ENCODE measurements at regions not wholly inside any gene's neighbourhood (a gene's known extent, or its start where the extent isn't known, plus 50 kb on each side); places are given as distances from the start of the nearest gene placed in this dataset.
"Not testable (repeated sequence)": the region's sequence is repeated elsewhere in the genome, so short reads cannot be mapped to it uniquely, and the experiment has no call there.

GRCh38 chr1:143665606-143666005 lies 306.2 kb downstream of the FAM72C start:
- no peaks in the 10 kb centered on the region for H3K27me3 Mint-ChIP-seq (ENCODE audit: low read depth)
- H3K27ac Mint-ChIP-seq, result no peak overlapping the region
- no peak for TF ChIP-seq CTCF (IDR thresholded peaks at IDR 0.05; ENCODE audit: unreplicated experiment in 3 of 3)
- peaks cover 61% of the 10 kb centered on the region for H3K9me3 Mint-ChIP-seq
- H3K36me3 Mint-ChIP-seq (ENCODE audit: low read depth), result peaks cover 9% of the 10 kb centered on the region
- no peaks in the 10 kb centered on the region for H3K4me1 Mint-ChIP-seq
- no peak overlapping the region for H3K4me3 Mint-ChIP-seq

- not testable (repeated sequence) for H3K4me3 Mint-ChIP-seq; H3K4me1 Mint-ChIP-seq; H3K27ac Mint-ChIP-seq; H3K27me3 Mint-ChIP-seq (ENCODE audit: low read depth); H3K36me3 Mint-ChIP-seq (ENCODE audit: low read depth)
- peaks cover 64% of the 10 kb centered on the region for H3K9me3 Mint-ChIP-seq
These were observed 308.7 kb downstream of the FAM72C start for GRCh38 chr1:143663056-143663455.

DNA sequence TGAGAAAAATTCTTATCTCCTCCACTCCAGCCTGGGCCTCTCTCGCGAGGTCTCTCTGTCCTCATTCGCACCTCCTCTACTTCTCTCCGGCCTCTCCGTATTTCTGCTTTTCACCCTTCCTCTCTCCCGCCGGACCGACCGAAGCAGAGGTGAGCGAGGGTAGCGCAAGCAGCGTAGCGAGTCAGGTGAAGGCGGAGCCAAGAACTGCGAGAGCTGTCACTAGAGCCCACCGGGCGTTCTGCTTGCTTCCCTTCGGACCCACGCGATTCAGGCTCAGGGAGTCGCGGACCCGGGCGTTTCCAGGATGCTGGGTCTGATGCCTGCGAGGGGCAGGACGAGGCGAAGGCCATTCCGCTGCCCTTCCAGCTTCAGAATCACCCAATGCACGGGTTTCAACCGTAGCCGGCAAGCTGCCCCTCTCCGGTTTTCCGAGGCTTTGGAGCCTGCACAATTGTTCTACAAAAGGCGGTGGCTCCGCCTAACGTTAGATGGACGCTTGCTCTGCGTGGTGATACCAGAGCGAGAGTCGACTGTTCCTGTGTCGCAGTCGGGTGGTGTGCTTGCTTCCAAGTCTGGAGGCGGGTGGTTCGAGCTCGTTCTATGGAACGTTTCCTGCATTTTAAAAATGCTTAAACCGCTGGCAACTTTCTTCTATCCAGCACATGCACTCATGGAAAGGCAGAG lies 310.2 kb downstream of the FAM72C start:
- no peak overlapping the region for H3K27ac Mint-ChIP-seq
- H3K36me3 Mint-ChIP-seq (ENCODE audit: low read depth), result peaks cover 3% of the 10 kb centered on the region
- no peaks in the 10 kb centered on the region for H3K4me1 Mint-ChIP-seq
- H3K27me3 Mint-ChIP-seq (ENCODE audit: low read depth), result no peaks in the 10 kb centered on the region
- peaks cover 69% of the 10 kb centered on the region for H3K9me3 Mint-ChIP-seq
- no peak overlapping the region for H3K4me3 Mint-ChIP-seq
- TF ChIP-seq CTCF (IDR thresholded peaks at IDR 0.05; ENCODE audit: unreplicated experiment in 3 of 3), result no peak

- Mint-ChIP-seq H3K4me1 (no peaks in the 10 kb centered on the region), H3K36me3 (ENCODE audit: low read depth) (peaks cover 6% of the 10 kb centered on the region), H3K9me3 (peaks cover 68% of the 10 kb centered on the region), H3K27ac (no peak overlapping the region), H3K27me3 (ENCODE audit: low read depth) (no peaks in the 10 kb centered on the region), H3K4me3 (no peak overlapping the region)
- TF ChIP-seq CTCF (IDR thresholded peaks at IDR 0.05; ENCODE audit: unreplicated experiment in 3 of 3), result no peak
These were observed 311.3 kb downstream of the FAM72C start for GRCh38 chr1:143660354-143660941.

- Mint-ChIP-seq H3K9me3 (peaks cover 74% of the 10 kb centered on the region), H3K27ac (no peak overlapping the region), H3K4me3 (no peak overlapping the region), H3K27me3 (ENCODE audit: low read depth) (no peaks in the 10 kb centered on the region), H3K4me1 (no peaks in the 10 kb centered on the region), H3K36me3 (ENCODE audit: low read depth) (peaks cover 7% of the 10 kb centered on the region)
- TF ChIP-seq CTCF (IDR thresholded peaks at IDR 0.05; ENCODE audit: unreplicated experiment in 3 of 3), result no peak
These were observed 318.4 kb downstream of the FAM72C start for GRCh38 chr1:143653429-143653802.

- Mint-ChIP-seq H3K4me1 (no peaks in the 10 kb centered on the region), H3K27ac (no peak overlapping the region), H3K9me3 (peaks cover 74% of the 10 kb centered on the region), H3K36me3 (ENCODE audit: low read depth) (peaks cover 7% of the 10 kb centered on the region), H3K4me3 (no peak overlapping the region), H3K27me3 (ENCODE audit: low read depth) (no peaks in the 10 kb centered on the region)
- TF ChIP-seq CTCF (IDR thresholded peaks at IDR 0.05; ENCODE audit: unreplicated experiment in 3 of 3), result no peak
These were observed 318.9 kb downstream of the FAM72C start for GRCh38 chr1:143652744-143653428.

Measured in nephron (organoid).